ENCODE measurements at regions not wholly inside any gene's neighbourhood (a gene's known extent, or its start where the extent isn't known, plus 50 kb on each side); places are given as distances from the start of the nearest gene placed in this dataset.
"Not testable (repeated sequence)": the region's sequence is repeated elsewhere in the genome, so short reads cannot be mapped to it uniquely, and the experiment has no call there.

DNA sequence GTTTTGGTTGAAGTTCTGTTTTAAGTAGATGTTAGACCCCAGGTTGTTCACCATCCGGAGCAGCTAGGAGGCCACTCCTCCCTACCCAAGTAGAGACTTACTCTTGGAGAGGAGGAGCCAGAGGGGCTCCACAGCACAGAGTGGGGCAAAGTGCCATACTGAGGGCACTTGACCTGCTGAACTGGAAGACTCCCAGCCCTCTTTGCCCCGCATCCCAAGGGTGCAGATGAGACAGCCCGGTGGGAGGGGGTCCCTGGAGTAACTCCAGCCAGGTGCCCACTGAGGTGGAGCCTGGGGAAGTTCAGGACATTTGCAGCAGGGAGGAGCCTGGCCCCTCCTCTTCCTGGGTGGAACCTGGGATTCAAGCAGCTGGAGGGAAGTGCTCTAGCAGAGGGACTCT lies 102.1 kb upstream of the GPR6 start:
- Mint-ChIP-seq H3K27me3 (peaks cover 30% of the 10 kb centered on the region), H3K9me3 (peaks cover 3% of the 10 kb centered on the region), H3K4me3 (no peak overlapping the region), H3K27ac (no peak overlapping the region), H3K36me3 (no peaks in the 10 kb centered on the region), H3K4me1 (no peaks in the 10 kb centered on the region)
- ATAC-seq (ENCODE audit: low read depth): no peak
- DNase-seq: no peak
- POLR2A ChIA-PET: no interaction called here

DNA sequence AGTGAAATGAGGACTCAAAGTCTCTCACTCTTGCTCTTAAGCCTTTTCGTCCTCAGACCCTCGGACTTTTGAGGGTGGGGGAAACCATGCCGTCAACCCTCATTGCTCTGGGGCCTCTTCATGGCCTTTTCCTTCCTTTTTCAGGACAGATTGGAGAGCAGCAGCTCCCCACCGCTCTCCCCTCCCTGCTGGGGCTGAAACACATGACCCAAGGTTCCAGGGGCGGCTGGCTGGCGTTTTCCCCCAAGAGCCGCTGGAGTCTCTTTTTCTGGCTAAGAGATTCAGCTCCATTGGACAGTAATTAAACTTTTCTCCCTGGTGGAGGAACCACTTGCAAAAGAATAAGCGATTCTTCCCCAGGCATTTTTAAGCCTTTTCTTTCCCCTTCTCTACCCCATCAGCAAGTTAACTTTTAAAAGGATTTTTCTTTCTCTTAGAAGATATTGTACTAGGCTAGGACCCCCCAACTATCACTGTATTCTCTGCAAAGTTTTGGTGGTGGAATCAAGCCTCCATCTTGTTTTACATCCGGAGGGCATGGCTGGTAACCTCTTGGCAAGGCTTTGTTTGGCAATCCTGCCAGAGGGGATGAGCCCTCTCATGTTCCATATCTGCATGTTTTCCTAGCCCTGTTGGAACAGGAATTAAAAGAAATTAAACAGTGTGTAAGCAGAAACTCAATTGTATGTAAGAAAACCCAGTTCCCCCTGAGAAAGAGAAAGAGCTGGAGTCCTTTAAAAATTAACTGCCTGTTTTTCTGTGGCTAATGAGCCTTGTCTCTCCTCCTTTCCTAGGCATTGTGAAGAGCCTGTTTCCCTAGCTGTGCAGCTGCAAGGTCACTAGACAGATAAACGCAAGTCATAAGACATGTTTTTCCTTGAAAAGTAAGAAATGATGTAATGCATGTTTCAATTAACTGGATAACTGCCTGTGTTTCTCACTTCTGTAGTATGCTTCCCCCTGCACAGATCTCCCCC lies 100.8 kb upstream of the GPR6 start:
- POLR2A ChIA-PET: no interaction called here
- H3K27ac Mint-ChIP-seq: no peak overlapping the region

DNA sequence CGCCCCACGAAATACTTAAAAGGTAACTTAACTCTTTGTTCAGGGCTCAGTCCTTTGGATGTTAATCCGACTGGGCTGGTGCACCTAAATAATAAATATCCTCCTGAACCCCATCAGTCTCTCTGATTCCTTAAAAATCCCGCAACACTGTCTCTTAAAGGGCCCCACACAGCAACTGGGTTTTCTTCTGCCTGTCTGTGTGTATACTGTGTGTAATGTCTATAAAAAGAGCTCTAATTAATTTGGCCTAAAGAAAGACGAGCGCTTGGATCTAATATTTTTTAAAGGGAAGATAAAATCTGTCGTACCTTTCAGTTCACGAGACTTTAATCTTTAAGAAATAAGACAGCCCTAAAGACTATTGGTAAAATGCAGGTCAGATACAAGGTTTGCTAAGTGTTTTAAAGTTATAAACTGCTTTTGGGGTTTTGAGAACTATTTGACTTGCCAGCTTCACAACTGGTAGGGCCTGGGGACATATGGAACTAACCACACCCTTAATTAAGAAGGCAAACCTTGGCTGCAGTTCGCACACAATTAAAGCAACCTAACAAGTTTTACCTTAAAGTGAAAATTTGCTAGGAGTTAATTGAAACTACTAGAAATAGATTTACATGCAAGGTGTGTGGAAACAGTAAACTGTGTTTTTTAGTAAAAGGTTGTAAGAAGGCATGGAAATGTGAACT lies 100.0 kb upstream of the GPR6 start:
- H3K4me1 Mint-ChIP-seq; DNase-seq; H3K36me3 Mint-ChIP-seq; H3K27ac Mint-ChIP-seq; POLR2A ChIA-PET; H3K4me3 Mint-ChIP-seq; H3K9me3 Mint-ChIP-seq; ATAC-seq (ENCODE audit: low read depth): not testable (repeated sequence)
- peaks cover 26% of the 10 kb centered on the region for H3K27me3 Mint-ChIP-seq

More for the DNA sequence above, 100.8 kb upstream of the GPR6 start:
- ATAC-seq (ENCODE audit: low read depth) (no peak), DNase-seq (no peak)
- Mint-ChIP-seq H3K4me1 (no peaks in the 10 kb centered on the region), H3K27me3 (peaks cover 26% of the 10 kb centered on the region), H3K4me3 (no peak overlapping the region), H3K36me3 (peaks cover under 1% of the 10 kb centered on the region), H3K9me3 (peaks cover 3% of the 10 kb centered on the region)

DNA sequence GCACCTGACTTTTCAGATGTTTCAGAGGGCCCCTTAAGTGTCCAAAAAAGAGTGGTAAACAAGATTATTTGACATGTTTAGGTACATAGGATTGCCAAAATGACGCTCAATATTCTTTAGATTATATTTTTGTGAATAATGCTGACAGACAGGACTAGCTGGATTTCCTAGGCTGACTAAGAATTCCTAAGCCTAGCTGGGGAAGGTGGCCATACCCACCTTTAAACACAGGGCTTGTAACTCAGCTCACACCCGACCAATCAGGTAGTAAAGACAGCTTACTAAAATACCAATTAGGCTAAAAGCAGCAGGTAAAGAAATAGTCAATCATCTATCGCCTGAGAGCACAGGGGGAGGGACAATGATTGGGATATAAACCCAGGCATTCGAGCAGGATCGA lies 99.0 kb upstream of the GPR6 start:
- H3K4me1 Mint-ChIP-seq; DNase-seq; H3K4me3 Mint-ChIP-seq; ATAC-seq (ENCODE audit: low read depth); H3K36me3 Mint-ChIP-seq; POLR2A ChIA-PET; H3K9me3 Mint-ChIP-seq; H3K27ac Mint-ChIP-seq: not testable (repeated sequence)
- H3K27me3 Mint-ChIP-seq: peaks cover 26% of the 10 kb centered on the region

DNA sequence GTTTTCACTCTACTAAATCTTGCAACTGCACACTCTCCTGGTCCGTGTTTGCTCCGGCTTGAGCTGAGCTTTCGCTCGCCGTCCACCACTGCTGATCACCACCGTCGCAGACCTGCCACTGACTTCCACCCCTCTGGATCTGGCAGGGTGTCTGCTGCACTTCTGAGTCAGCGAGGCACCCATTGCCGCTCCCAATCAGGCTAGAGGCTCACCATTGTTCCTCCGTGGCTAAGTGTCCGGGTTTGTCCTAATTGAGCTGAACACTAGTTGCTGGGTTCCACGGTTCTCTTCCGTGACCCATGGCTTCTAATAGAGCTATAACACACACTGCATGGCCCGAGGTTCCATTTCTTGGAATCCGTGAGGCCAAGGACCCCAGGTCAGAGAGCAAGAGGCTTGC lies 98.6 kb upstream of the GPR6 start:
- POLR2A ChIA-PET: no interaction called here
- H3K27me3 Mint-ChIP-seq: peaks cover 24% of the 10 kb centered on the region
- no peak overlapping the region for H3K27ac Mint-ChIP-seq
- ATAC-seq (ENCODE audit: low read depth): no peak
- peaks cover 4% of the 10 kb centered on the region for H3K9me3 Mint-ChIP-seq
- DNase-seq: no peak
- H3K4me3 Mint-ChIP-seq: no peak overlapping the region
- H3K36me3 Mint-ChIP-seq: peaks cover 4% of the 10 kb centered on the region
- H3K4me1 Mint-ChIP-seq: no peaks in the 10 kb centered on the region

DNA sequence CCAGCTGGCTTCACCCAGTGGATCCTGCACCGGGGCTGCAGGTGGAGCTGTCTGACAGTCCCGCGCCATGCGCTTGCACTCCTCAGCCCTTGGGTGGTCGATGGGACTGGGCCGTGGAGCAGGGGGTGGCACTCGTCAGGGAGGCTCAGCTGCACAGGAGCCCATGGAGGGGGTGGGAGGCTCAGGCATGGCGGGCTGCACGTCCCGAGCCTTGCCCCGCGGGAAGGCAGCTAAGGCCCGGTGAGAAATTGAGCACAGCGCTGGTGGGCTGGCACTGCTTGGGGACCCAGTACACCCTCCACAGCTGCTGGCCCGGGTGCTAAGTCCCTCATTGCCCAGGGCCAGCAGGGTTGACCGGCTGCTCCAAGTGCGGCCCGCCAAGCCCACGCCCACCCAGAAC lies 97.0 kb upstream of the GPR6 start:
- H3K4me3 Mint-ChIP-seq; H3K27ac Mint-ChIP-seq; H3K4me1 Mint-ChIP-seq; DNase-seq; ATAC-seq (ENCODE audit: low read depth); POLR2A ChIA-PET; H3K36me3 Mint-ChIP-seq; H3K9me3 Mint-ChIP-seq: not testable (repeated sequence)
- H3K27me3 Mint-ChIP-seq: peaks cover 18% of the 10 kb centered on the region

DNA sequence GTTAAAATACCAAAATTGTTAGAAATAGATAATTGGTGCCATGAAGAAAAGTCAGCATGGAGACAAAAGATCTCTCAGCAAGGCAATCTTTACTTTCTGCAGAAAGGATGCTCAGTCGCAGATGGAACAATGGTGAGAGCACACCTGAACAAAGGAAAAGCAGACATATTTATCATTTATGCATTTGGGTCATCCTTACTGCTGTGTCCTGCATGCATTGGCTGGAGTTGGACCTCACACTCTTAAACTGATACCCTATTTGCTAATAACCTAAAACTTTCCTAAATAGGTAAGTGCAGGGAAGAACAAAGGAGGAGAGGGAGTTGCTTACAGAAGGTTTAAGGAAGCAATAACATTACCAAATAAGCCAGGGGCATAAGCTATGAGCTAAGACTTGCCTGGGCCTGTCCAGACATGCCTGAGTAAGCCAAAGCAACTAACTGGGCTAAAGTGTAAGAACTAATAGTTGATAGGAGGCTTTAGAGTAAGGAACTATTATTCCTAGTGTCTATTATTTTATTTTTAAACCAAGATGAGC lies 96.1 kb upstream of the GPR6 start:
- DNase-seq; H3K9me3 Mint-ChIP-seq; H3K36me3 Mint-ChIP-seq; H3K4me1 Mint-ChIP-seq; H3K4me3 Mint-ChIP-seq; H3K27ac Mint-ChIP-seq; ATAC-seq (ENCODE audit: low read depth); POLR2A ChIA-PET: not testable (repeated sequence)
- peaks cover 19% of the 10 kb centered on the region for H3K27me3 Mint-ChIP-seq

DNA sequence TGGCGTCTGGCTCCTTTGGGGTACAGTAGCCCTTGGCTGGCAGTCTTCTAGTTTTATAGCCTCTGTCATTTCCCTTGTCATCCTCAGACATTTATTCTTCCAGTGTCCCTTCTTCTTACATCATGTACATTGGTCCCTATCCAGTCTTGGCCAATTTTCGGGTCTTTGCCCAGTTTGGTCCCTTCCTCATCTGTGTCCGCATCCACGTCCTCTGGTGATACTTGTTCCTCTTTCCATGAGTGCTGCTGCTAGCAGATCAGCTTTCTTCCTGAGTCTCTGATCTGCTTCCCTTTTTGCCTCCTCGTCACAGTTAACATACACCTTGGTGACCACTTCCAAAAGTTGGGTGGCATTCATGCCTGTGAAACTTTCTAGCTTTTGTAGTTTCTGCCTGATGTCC lies 86.2 kb upstream of the GPR6 start:
- Mint-ChIP-seq H3K4me1 (no peaks in the 10 kb centered on the region), H3K4me3 (no peak overlapping the region), H3K9me3 (peaks cover 7% of the 10 kb centered on the region), H3K36me3 (no peaks in the 10 kb centered on the region), H3K27me3 (peaks cover 6% of the 10 kb centered on the region), H3K27ac (no peak overlapping the region)
- ATAC-seq (ENCODE audit: low read depth) (no peak), DNase-seq (no peak)
- POLR2A ChIA-PET: no interaction called here

DNA sequence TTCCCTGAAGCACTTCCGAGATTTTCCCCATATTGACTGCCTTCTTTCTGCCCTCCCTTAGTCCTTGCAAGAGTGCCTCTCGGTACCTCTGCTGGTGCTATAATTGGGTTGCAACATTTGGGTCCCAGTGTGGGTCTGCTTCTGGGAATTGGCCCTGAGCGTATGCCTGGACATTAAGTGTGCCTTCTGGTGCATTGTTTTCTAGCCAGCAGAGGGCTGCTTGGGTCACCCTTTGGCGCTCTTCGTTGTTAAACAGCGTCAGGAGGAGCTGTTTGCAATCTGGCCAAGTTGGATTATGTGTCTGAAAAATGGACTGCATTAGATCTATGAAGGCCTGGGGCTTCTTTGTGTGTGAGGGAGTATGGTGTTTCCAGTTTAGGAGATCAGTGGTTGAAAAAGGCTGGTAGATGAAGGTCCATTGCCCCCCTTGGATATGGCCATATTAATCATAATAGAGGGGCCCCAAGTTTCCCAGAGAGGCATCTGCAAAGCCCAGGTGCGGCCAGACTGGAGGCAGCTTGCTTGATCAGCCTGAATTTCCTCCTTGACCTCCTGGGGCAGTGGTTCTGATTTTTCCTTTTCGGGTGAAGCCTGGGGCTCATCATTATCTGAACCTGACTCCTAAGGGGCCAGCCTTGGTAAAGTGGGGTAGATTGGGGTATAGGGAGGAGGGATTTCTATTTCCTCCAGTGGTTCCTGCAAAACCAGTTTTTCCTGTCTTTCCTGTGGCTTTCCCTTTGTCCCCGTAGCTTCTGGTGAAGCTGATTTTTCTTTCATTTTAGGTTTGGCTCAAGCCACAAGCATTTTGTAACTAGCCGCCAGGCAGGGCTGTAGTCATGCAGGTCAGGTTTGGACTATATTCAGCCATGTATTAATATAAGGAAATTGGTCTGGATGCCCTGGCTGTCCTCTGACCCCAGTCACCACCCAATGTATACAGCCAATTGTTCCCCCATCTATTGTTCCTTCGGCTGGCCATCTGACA lies 85.4 kb upstream of the GPR6 start:
- Mint-ChIP-seq H3K36me3 (no peaks in the 10 kb centered on the region), H3K27me3 (peaks cover 6% of the 10 kb centered on the region), H3K27ac (no peak overlapping the region), H3K9me3 (peaks cover 7% of the 10 kb centered on the region), H3K4me1 (no peaks in the 10 kb centered on the region), H3K4me3 (no peak overlapping the region)
- POLR2A ChIA-PET: no interaction called here
- DNase-seq (no peak), ATAC-seq (ENCODE audit: low read depth) (no peak)

DNA sequence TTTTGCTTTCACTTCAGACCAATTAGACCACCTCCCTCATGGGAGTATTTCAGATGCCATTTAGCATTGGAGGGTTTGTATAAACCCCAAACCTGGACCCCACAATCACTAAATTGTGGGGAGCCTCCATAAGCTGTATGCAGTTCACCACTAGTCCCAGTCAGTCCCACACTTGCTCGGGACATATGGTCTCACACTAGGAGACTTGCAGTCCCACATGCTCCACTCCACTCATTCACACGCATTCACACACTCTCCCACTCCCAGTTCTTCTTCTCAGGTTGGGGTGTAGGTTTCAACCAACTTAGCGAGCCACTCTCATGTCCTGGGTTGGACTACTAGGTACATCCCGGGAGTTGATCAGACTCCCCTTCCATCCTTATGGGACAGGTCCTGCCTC lies 84.5 kb upstream of the GPR6 start:
- H3K27me3 Mint-ChIP-seq: peaks cover 6% of the 10 kb centered on the region
- DNase-seq (no peak), ATAC-seq (ENCODE audit: low read depth) (no peak)
- peaks cover 7% of the 10 kb centered on the region for H3K9me3 Mint-ChIP-seq
- H3K27ac Mint-ChIP-seq: no peak overlapping the region
- H3K36me3 Mint-ChIP-seq: no peaks in the 10 kb centered on the region
- no peak overlapping the region for H3K4me3 Mint-ChIP-seq
- POLR2A ChIA-PET: no interaction called here
- H3K4me1 Mint-ChIP-seq: no peaks in the 10 kb centered on the region

DNA sequence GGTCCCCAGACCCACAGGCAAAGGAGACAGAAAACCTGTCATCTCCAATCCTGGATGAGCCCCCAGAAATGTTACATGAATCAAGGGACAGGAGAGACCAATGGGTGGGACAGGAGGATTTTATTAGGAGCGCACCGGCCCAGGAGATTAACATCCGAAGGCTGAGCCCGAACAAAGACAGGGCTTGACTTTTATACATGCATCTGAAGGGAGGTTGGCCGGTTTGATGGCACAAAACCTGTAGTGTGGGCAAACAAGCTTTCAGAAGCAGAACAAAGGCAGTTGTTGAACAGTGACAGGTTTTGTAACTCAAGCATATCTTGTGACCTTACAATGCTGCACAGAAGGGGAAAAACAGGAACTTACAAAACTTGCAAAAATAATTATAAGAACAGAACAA lies 83.9 kb upstream of the GPR6 start:
- H3K27me3 Mint-ChIP-seq: peaks cover 9% of the 10 kb centered on the region
- no peaks in the 10 kb centered on the region for H3K4me1 Mint-ChIP-seq
- H3K27ac Mint-ChIP-seq: no peak overlapping the region
- no peak overlapping the region for H3K4me3 Mint-ChIP-seq
- peaks cover 7% of the 10 kb centered on the region for H3K9me3 Mint-ChIP-seq
- POLR2A ChIA-PET: no interaction called here
- no peak for ATAC-seq (ENCODE audit: low read depth)
- H3K36me3 Mint-ChIP-seq: no peaks in the 10 kb centered on the region
- DNase-seq: no peak

DNA sequence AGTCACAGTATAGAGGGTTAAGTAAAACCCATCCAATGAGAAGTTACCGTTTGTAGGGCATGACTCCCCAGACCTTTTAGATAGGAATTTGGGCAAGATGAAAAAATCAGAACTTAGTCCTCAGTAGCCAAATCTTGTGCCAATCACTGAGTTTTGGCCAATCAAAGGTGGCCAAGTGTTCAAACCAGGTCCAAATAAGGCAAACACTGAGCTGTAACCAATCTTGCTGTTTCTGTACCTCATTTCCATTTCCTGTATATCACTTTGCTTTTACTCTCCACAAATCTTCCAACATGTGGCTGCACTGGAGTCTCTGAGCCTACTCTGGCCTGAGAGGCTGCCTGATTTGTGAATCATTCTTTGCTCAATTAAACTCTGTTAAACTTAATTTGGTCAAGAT lies 81.8 kb upstream of the GPR6 start:
- no peaks in the 10 kb centered on the region for H3K4me1 Mint-ChIP-seq
- POLR2A ChIA-PET: no interaction called here
- DNase-seq: no peak
- H3K27me3 Mint-ChIP-seq: peaks cover 24% of the 10 kb centered on the region
- no peaks in the 10 kb centered on the region for H3K36me3 Mint-ChIP-seq
- no peak overlapping the region for H3K27ac Mint-ChIP-seq
- no peak overlapping the region for H3K4me3 Mint-ChIP-seq
- no peak for ATAC-seq (ENCODE audit: low read depth)
- H3K9me3 Mint-ChIP-seq: peaks cover 7% of the 10 kb centered on the region

DNA sequence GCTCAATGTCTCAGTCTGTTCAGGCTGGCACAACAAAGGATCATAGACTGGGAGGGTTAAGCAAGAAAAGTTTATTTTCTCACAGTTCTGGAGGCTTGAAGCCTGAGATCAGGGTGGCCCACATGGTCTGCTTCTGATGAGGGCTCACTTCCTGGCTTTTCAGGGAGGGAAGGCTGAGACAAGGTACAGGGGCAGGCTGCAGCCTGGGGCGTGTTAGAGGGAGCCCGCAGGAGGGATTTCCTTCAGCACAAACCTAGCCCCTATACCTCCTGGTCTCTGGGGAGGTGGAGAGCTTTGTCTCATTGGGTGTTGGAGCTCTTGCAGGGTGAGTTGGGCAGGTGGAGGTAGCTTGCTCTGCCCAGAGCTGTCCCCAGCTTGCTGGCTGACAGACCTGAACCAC lies 81.1 kb upstream of the GPR6 start:
- no peaks in the 10 kb centered on the region for H3K36me3 Mint-ChIP-seq
- POLR2A ChIA-PET: no interaction called here
- DNase-seq: no peak
- peaks cover 26% of the 10 kb centered on the region for H3K27me3 Mint-ChIP-seq
- ATAC-seq (ENCODE audit: low read depth): no peak
- peaks cover 7% of the 10 kb centered on the region for H3K9me3 Mint-ChIP-seq
- no peak overlapping the region for H3K4me3 Mint-ChIP-seq
- no peaks in the 10 kb centered on the region for H3K4me1 Mint-ChIP-seq
- no peak overlapping the region for H3K27ac Mint-ChIP-seq
